ENCODE measurements at regions not wholly inside any gene's neighbourhood (a gene's known extent, or its start where the extent isn't known, plus 50 kb on each side); places are given as distances from the start of the nearest gene placed in this dataset.

- TF ChIP-seq ZNF414 (CRISPR knock-in tag; IDR thresholded peaks at IDR 0.05) (peak; percentile 77; the same call in 1 of the 2 replicates), RARA (CRISPR knock-in tag; IDR thresholded peaks at IDR 0.05) (peak; percentile 94), ATF7-NPFF (CRISPR knock-in tag; IDR thresholded peaks at IDR 0.05; ENCODE audit: low read depth) (peak; percentile 62; the same call in 1 of the 2 replicates), ZNF639 (CRISPR knock-in tag; conservative IDR thresholded peaks at IDR 0.05) (peak; percentile 54; the same call in 1 of the 2 replicates), ZNF331 (CRISPR knock-in tag; IDR thresholded peaks at IDR 0.05) (peak; percentile 98), ZNF260 (CRISPR knock-in tag; IDR thresholded peaks at IDR 0.05; ENCODE audit: borderline replicate concordance, low read depth) (no peak), ZNF777 (CRISPR knock-in tag; IDR thresholded peaks at IDR 0.05) (no peak), NCOA5 (CRISPR knock-in tag; IDR thresholded peaks at IDR 0.05) (no peak), TBP (CRISPR knock-in tag; IDR thresholded peaks at IDR 0.05) (no peak), ZNF776 (CRISPR knock-in tag; IDR thresholded peaks at IDR 0.05) (no peak), HOXA3 (CRISPR knock-in tag; IDR thresholded peaks at IDR 0.05) (peak; percentile 89), ZMYM4 (CRISPR knock-in tag; IDR thresholded peaks at IDR 0.05) (peak; percentile 99), ZNF724P (CRISPR knock-in tag; IDR thresholded peaks at IDR 0.05; ENCODE audit: borderline replicate concordance) (peak; percentile 77; the same call in 1 of the 2 replicates), JUND (CRISPR knock-in tag; IDR thresholded peaks at IDR 0.05) (peak; percentile 67), ISL2 (CRISPR knock-in tag; IDR thresholded peaks at IDR 0.05) (peak; percentile 97), CERS6 (CRISPR knock-in tag; IDR thresholded peaks at IDR 0.05) (no peak), ZNF550 (CRISPR knock-in tag; IDR thresholded peaks at IDR 0.05; ENCODE audit: borderline replicate concordance) (no peak)
- TF ChIP-seq, protein P1, sequence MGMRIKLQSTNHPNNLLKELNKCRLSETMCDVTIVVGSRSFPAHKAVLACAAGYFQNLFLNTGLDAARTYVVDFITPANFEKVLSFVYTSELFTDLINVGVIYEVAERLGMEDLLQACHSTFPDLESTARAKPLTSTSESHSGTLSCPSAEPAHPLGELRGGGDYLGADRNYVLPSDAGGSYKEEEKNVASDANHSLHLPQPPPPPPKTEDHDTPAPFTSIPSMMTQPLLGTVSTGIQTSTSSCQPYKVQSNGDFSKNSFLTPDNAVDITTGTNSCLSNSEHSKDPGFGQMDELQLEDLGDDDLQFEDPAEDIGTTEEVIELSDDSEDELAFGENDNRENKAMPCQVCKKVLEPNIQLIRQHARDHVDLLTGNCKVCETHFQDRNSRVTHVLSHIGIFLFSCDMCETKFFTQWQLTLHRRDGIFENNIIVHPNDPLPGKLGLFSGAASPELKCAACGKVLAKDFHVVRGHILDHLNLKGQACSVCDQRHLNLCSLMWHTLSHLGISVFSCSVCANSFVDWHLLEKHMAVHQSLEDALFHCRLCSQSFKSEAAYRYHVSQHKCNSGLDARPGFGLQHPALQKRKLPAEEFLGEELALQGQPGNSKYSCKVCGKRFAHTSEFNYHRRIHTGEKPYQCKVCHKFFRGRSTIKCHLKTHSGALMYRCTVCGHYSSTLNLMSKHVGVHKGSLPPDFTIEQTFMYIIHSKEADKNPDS (CRISPR knock-in tag; IDR thresholded peaks at IDR 0.05): peak; percentile 23; the same call in 1 of the 2 replicates
- TF ChIP-seq, protein P2, sequence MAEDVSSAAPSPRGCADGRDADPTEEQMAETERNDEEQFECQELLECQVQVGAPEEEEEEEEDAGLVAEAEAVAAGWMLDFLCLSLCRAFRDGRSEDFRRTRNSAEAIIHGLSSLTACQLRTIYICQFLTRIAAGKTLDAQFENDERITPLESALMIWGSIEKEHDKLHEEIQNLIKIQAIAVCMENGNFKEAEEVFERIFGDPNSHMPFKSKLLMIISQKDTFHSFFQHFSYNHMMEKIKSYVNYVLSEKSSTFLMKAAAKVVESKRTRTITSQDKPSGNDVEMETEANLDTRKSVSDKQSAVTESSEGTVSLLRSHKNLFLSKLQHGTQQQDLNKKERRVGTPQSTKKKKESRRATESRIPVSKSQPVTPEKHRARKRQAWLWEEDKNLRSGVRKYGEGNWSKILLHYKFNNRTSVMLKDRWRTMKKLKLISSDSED (CRISPR knock-in tag; IDR thresholded peaks at IDR 0.05): no peak
Observed at GRCh38 chr7:17099083-17099973, 199.1 kb upstream of the AHR start (continued).

Measured in HepG2 (cell line).